IMR-90 (cell line): ENCODE measurements at regions not wholly inside any gene's neighbourhood (a gene's known extent, or its start where the extent isn't known, plus 50 kb on each side); places are given as distances from the start of the nearest gene placed in this dataset.
"Not testable (repeated sequence)": the region's sequence is repeated elsewhere in the genome, so short reads cannot be mapped to it uniquely, and the experiment has no call there.

Source experiments
- ATAC-seq: fragments of 200-7000 bp; cut with Tn5 transposase; 2 replicates; pipeline ENCODE4 v1.9.1; 2020; ENCODE audit warnings: low read depth, mild to moderate bottlenecking, moderate library complexity
- BruUV-seq: library from RNA; stranded (reverse); fragments of 400-500 nt; replicated peaks from 2 replicates; lab custom pipeline; 2021; lab: Mats Ljungman, UMichigan
- CTCF ChIA-PET: fragments of 300-600 bp; formaldehyde crosslinking; extraction: SDS; loops from one replicate; lab custom pipeline; 2021; ENCODE audit warnings: antibody characterized with exemption; lab: Yijun Ruan, JAX
- POLR2A ChIA-PET: fragments of 300-600 bp; sonication (Branson Sonifier 250); formaldehyde crosslinking; loops from one replicate; lab custom pipeline; 2022; ENCODE audit warnings: antibody characterized with exemption; ENCODE audit not compliant: unreplicated experiment; lab: Charles Lee
- DNase-seq: peaks from one replicate; pipeline ENCODE4 v3.0.0; 2013
- H2AFZ ChIP-seq: replicated peaks from 2 replicates; pipeline ENCODE3; 2013; ENCODE audit warnings: low read length, mild to moderate bottlenecking; ENCODE audit not compliant: poor library complexity
- H2AK5ac ChIP-seq: 2 replicates; pipeline ENCODE4 v1.6.1; 2013; ENCODE audit warnings: low read depth, low read length, inconsistent platforms
- H2AK9ac ChIP-seq: replicated peaks from 2 replicates; pipeline ENCODE3; 2013; ENCODE audit warnings: mild to moderate bottlenecking, low read depth, low read length, moderate library complexity; ENCODE audit not compliant: poor library complexity
- H2BK120ac ChIP-seq: 2 replicates; pipeline ENCODE4 v1.6.1; 2013; ENCODE audit warnings: low read depth, low read length, inconsistent platforms
- H2BK15ac ChIP-seq: 3 replicates; pipeline ENCODE4 v1.6.1; 2013; ENCODE audit warnings: low read depth, low read length, inconsistent platforms
- H2BK20ac ChIP-seq: 2 replicates; pipeline ENCODE4 v1.6.1; 2013; ENCODE audit warnings: low read depth, mild to moderate bottlenecking, inconsistent platforms, low read length, moderate library complexity
- H2BK5ac ChIP-seq: 2 replicates; pipeline ENCODE4 v1.6.1; 2013; ENCODE audit warnings: mild to moderate bottlenecking, low read depth, low read length, inconsistent platforms; ENCODE audit not compliant: poor library complexity, severe bottlenecking
- H3K14ac ChIP-seq: replicated peaks from 2 replicates; pipeline ENCODE4 v1.6.1; 2013; ENCODE audit warnings: low read depth, low read length, inconsistent platforms
- H3K18ac ChIP-seq: 2 replicates; pipeline ENCODE4 v1.6.1; 2013; ENCODE audit warnings: low read depth, low read length, control low read depth
- H3K23ac ChIP-seq: 2 replicates; pipeline ENCODE4 v1.6.1; 2013; ENCODE audit warnings: low read depth, low read length, inconsistent platforms
- H3K27ac ChIP-seq: 2 replicates; pipeline ENCODE4 v1.5.1; 2013; ENCODE audit warnings: mild to moderate bottlenecking, control low read depth, low read length; ENCODE audit not compliant: insufficient read depth
- H3K27me3 ChIP-seq: 2 replicates; pipeline ENCODE4 v1.6.1; 2013; ENCODE audit warnings: low read length; ENCODE audit not compliant: control insufficient read depth, insufficient read depth
- H3K36me3 ChIP-seq: 2 replicates; pipeline ENCODE4 v1.6.1; 2013; ENCODE audit warnings: low read length, mixed read lengths; ENCODE audit not compliant: control insufficient read depth, insufficient read depth
- H3K4ac ChIP-seq: 2 replicates; pipeline ENCODE4 v1.6.1; 2013; ENCODE audit warnings: low read depth, low read length, inconsistent platforms
- H3K4me1 ChIP-seq: 2 replicates; pipeline ENCODE4 v1.6.1; 2013; ENCODE audit warnings: low read length, mixed read lengths; ENCODE audit not compliant: control insufficient read depth, insufficient read depth
- H3K4me2 ChIP-seq: 2 replicates; pipeline ENCODE4 v1.6.1; 2013; ENCODE audit warnings: low read depth, mild to moderate bottlenecking, control low read depth, low read length, moderate library complexity
- H3K4me3 ChIP-seq: 2 replicates; pipeline ENCODE4 v1.5.1; 2013; ENCODE audit warnings: low read depth, mild to moderate bottlenecking, control low read depth, low read length, moderate library complexity; ENCODE audit not compliant: insufficient read depth
- H3K56ac ChIP-seq: 2 replicates; pipeline ENCODE4 v1.6.1; 2013; ENCODE audit warnings: low read length, inconsistent platforms; ENCODE audit not compliant: insufficient read depth; ENCODE audit errors: extremely low read depth
- H3K79me1 ChIP-seq, 2 experiments: 2 replicates each; pipeline ENCODE4 v1.6.1; 2013; ENCODE audit warnings: low read length in 2 of 2, inconsistent platforms in 1 of 2, low read depth in 1 of 2
- H3K9ac ChIP-seq: 2 replicates; pipeline ENCODE4 v1.6.1; 2013; ENCODE audit warnings: low read depth, low read length, control low read depth
- H3K9me1 ChIP-seq: 2 replicates; pipeline ENCODE4 v1.6.1; 2013; ENCODE audit warnings: low read length, inconsistent platforms; ENCODE audit not compliant: insufficient read depth
- H3K9me3 ChIP-seq: 2 replicates; pipeline ENCODE4 v1.6.1; 2013; ENCODE audit warnings: low read length; ENCODE audit not compliant: control insufficient read depth, insufficient read depth
- H4K20me1 ChIP-seq: 2 replicates; pipeline ENCODE4 v1.6.1; 2013; ENCODE audit warnings: low read length, inconsistent platforms; ENCODE audit not compliant: insufficient read depth
- H4K5ac ChIP-seq: 2 replicates; pipeline ENCODE4 v1.6.1; 2013; ENCODE audit warnings: mild to moderate bottlenecking, low read depth, low read length, control low read depth
- H4K8ac ChIP-seq, 2 experiments: 2 replicates each; pipeline ENCODE4 v1.6.1; 2013; ENCODE audit warnings: low read depth in 2 of 2, low read length in 2 of 2, control low read depth in 1 of 2, inconsistent platforms in 1 of 2
- H4K91ac ChIP-seq: 2 replicates; pipeline ENCODE4 v1.6.1; 2013; ENCODE audit warnings: low read depth, low read length, inconsistent platforms; ENCODE audit not compliant: insufficient read depth
- RAD21 ChIP-seq: IDR thresholded peaks from 2 replicates; pipeline ENCODE4 v1.6.1; 2012; ENCODE audit warnings: low read length, improper control_type of control experiment
- SMC3 ChIP-seq: fragments of 150-350 bp; IDR thresholded peaks from 2 replicates; pipeline ENCODE4 v1.6.1; 2016; ENCODE audit warnings: low read depth, mild to moderate bottlenecking, antibody characterized with exemption, low read length, moderate library complexity
- WGBS, 2 experiments: methylation state at CpG; one replicate each; pipeline versions ENCODE4 v1.1.5 to v1.1.7; 2013; ENCODE audit warnings: missing lambda C conversion rate in 2 of 2; ENCODE audit not compliant: insufficient read length in 1 of 2; ENCODE audit errors: extremely low coverage in 2 of 2; 5-methylcytosine and 5-hydroxymethylcytosine counted together
- dilution Hi-C: fragments of 300-500 bp; cut with HindIII; formaldehyde crosslinking; loops from one replicate; pipeline ENCODE4 v1.14.3; 2018; ENCODE audit warnings: low sequenced_read_pairs; ENCODE audit not compliant: unreplicated experiment
- in situ Hi-C: fragments of 300-500 bp; cut with MboI; formaldehyde crosslinking; loops from 3 replicates; pipeline ENCODE4 v1.14.3; 2019; ENCODE audit warnings: low sequenced_read_pairs, inconsistent platforms, mixed read lengths
- intact Hi-C: fragments of 100-400 bp; cut with micrococcal nuclease; formaldehyde crosslinking; loops from 2 replicates; pipeline ENCODE4 v1.10.0; 2022
- TF ChIP-seq, protein P1 (sequence below): conservative IDR thresholded peaks from 2 replicates; pipeline ENCODE4 v1.5.1; 2012; ENCODE audit warnings: mild to moderate bottlenecking, low read depth, low read length, improper control_type of control experiment

DNA sequence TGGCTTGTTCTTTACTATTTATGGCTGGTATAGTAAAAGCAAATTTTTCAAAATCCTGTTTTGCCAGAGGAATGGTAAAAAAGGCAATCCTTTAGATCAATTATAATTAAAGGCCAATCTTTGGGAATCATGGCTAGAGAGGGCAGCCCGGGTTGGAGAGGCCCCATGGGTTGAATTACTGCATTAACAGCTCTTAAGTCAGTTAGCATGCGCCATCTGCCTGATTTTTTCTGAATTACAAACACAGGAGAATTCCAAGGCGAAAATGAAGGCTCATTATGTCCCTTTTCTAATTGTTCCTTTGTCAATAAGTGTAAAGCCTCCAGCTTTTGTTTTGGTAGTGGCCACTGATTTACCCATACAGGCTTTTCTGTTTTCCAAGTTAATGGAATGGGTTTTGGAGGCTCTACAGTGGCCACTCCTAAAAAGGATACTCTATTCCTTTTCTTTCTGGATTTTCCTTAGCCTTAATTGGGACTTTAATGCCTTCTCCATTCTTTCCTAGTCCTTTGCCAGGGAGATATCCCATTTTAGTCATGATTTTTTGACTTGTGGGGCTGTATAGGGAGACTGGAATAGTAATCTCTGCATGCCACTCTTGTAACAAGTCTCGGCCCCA is 114.9 kb upstream of the LARP1 start:
- POLR2A ChIA-PET, result interaction anchor here (0.6 kb wide), 1 partner anchor 577 kb away, joined by 4 read pairs; no protein-coding TSS in a partner anchor
- BruUV-seq, H2BK120ac ChIP-seq, H3K36me3 ChIP-seq, DNase-seq, H2AK9ac ChIP-seq, H3K9me3 ChIP-seq, H3K14ac ChIP-seq, H3K23ac ChIP-seq, H3K27ac ChIP-seq, H3K9ac ChIP-seq, in situ Hi-C loops, H4K91ac ChIP-seq, H2BK15ac ChIP-seq, H4K8ac ChIP-seq, H4K5ac ChIP-seq, dilution Hi-C loops, H3K4me2 ChIP-seq, H3K4me3 ChIP-seq, H3K4me1 ChIP-seq, H3K9me1 ChIP-seq, H2AK5ac ChIP-seq, ATAC-seq, H3K79me1 ChIP-seq, H2BK5ac ChIP-seq, H3K4ac ChIP-seq, H3K27me3 ChIP-seq, H4K20me1 ChIP-seq, H3K18ac ChIP-seq, H3K56ac ChIP-seq, H2AFZ ChIP-seq, H2BK20ac ChIP-seq: not testable (repeated sequence)
- CTCF ChIA-PET, result interaction anchor here (0.6 to 1.2 kb wide), 2 partner anchors 263 to 661 kb away, joined by 3 to 6 read pairs; no protein-coding TSS in a partner anchor
- intact Hi-C loops, result loop anchor here (1.0 kb wide), 3 partner anchors 173 to 666 kb away; no protein-coding TSS in a partner anchor
- WGBS, 2 experiments, result no CpG with 5 or more reads among the region's 4 CpGs
- TF ChIP-seq SMC3 (peak; percentile 51), RAD21 (peak; percentile 48)
- TF ChIP-seq, protein P1, sequence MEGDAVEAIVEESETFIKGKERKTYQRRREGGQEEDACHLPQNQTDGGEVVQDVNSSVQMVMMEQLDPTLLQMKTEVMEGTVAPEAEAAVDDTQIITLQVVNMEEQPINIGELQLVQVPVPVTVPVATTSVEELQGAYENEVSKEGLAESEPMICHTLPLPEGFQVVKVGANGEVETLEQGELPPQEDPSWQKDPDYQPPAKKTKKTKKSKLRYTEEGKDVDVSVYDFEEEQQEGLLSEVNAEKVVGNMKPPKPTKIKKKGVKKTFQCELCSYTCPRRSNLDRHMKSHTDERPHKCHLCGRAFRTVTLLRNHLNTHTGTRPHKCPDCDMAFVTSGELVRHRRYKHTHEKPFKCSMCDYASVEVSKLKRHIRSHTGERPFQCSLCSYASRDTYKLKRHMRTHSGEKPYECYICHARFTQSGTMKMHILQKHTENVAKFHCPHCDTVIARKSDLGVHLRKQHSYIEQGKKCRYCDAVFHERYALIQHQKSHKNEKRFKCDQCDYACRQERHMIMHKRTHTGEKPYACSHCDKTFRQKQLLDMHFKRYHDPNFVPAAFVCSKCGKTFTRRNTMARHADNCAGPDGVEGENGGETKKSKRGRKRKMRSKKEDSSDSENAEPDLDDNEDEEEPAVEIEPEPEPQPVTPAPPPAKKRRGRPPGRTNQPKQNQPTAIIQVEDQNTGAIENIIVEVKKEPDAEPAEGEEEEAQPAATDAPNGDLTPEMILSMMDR, result peak; percentile 48

DNA sequence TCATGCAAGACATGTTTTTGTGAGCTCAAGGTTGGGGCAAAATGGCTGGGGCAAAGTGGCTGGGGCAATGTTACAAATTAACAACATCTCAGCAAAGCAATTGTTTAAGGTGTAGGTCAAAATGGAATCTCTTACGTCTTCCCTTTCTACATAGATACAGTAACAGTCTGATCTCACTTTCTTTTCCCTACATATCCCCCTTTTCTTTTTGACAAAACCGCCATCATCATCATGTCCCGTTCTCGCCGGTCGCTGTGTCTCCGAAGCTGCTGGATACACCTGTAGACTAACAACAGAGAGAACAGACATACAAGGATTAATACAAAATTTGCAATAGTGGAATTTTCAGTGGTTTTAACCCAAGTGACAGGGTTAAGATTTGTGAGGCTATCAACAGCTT is 118.4 kb upstream of the LARP1 start:
- H2AK9ac ChIP-seq, H3K4me2 ChIP-seq, H4K91ac ChIP-seq, H3K23ac ChIP-seq, H3K18ac ChIP-seq, H3K4ac ChIP-seq, H4K5ac ChIP-seq, H2BK20ac ChIP-seq, H3K4me1 ChIP-seq, H4K20me1 ChIP-seq, H2AFZ ChIP-seq, intact Hi-C loops, H3K9me1 ChIP-seq, H3K36me3 ChIP-seq, H4K8ac ChIP-seq, H3K9me3 ChIP-seq, DNase-seq, H3K79me1 ChIP-seq, H3K14ac ChIP-seq, BruUV-seq, H3K9ac ChIP-seq, ATAC-seq, dilution Hi-C loops, in situ Hi-C loops, H3K27me3 ChIP-seq, H3K4me3 ChIP-seq, H2AK5ac ChIP-seq, H2BK120ac ChIP-seq, POLR2A ChIA-PET, H2BK5ac ChIP-seq, H2BK15ac ChIP-seq, H3K56ac ChIP-seq, CTCF ChIA-PET, H3K27ac ChIP-seq: not testable (repeated sequence)
- WGBS, 2 experiments, result no CpG with 5 or more reads among the region's 7 CpGs
